T-helper 17 cell (primary cell): ENCODE measurements at regions not wholly inside any gene's neighbourhood (a gene's known extent, or its start where the extent isn't known, plus 50 kb on each side); places are given as distances from the start of the nearest gene placed in this dataset.
"Not testable (repeated sequence)": the region's sequence is repeated elsewhere in the genome, so short reads cannot be mapped to it uniquely, and the experiment has no call there.

Experiments used
- ATAC-seq: fragments of 150-1000 bp; cut with Tn5 transposase; 2 replicates; pipeline ENCODE4 v1.10.0; 2021; ENCODE audit warnings: mild to moderate bottlenecking, moderate library complexity
- DNase-seq, 3 donors: peaks; one replicate each; pipeline versions ENCODE4 v3.0.0 to v3.0.0-alpha.2; 2020 to 2021
- H3K9me3 ChIP-seq: one replicate; pipeline ENCODE4 v1.7.0; 2013; ENCODE audit warnings: low read length, mild to moderate bottlenecking; ENCODE audit not compliant: control insufficient read depth, poor library complexity, severe bottlenecking
- H3K27ac Mint-ChIP-seq: one replicate; pipeline ENCODE4 v1.8.0; 2022; ENCODE audit warnings: mild to moderate bottlenecking, moderate library complexity, mixed read lengths
- H3K27me3 Mint-ChIP-seq: one replicate; pipeline ENCODE4 v1.8.0; 2022; ENCODE audit warnings: mixed read lengths
- H3K36me3 Mint-ChIP-seq: one replicate; pipeline ENCODE4 v1.8.0; 2022; ENCODE audit warnings: low read depth, mixed read lengths
- H3K4me1 Mint-ChIP-seq: one replicate; pipeline ENCODE4 v1.8.0; 2022; ENCODE audit warnings: mild to moderate bottlenecking, mixed read lengths
- H3K4me3 Mint-ChIP-seq: one replicate; pipeline ENCODE4 v1.8.0; 2022; ENCODE audit warnings: mild to moderate bottlenecking, moderate library complexity, mixed read lengths

DNA sequence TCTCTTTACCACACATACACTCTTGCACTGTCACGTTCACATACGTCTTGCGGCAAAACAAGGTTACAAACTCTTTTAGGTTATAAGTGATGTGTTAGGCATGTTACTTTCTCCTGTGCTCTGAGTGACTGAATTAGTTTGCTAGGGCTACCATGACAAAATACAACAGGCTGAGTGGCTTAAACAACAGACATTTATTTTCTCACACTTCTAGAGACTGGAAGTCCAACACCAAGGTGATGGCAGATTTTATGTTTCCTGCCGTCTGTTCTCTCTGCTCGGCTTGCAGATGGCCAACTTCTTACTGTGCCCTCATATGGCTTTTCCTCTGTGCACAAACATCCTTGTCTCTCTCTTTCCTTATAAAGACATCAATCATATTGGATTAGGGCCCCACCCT, 1224.3 kb upstream of the TENM3 start:
- H3K4me1 Mint-ChIP-seq, result no peaks in the 10 kb centered on the region
- no peak overlapping the region for H3K4me3 Mint-ChIP-seq
- DNase-seq (no peak), ATAC-seq (no peak)
- no peaks in the 10 kb centered on the region for H3K36me3 Mint-ChIP-seq
- H3K27ac Mint-ChIP-seq, result no peak overlapping the region
- no peaks in the 10 kb centered on the region for H3K9me3 ChIP-seq
- H3K27me3 Mint-ChIP-seq, result no peaks in the 10 kb centered on the region

DNA sequence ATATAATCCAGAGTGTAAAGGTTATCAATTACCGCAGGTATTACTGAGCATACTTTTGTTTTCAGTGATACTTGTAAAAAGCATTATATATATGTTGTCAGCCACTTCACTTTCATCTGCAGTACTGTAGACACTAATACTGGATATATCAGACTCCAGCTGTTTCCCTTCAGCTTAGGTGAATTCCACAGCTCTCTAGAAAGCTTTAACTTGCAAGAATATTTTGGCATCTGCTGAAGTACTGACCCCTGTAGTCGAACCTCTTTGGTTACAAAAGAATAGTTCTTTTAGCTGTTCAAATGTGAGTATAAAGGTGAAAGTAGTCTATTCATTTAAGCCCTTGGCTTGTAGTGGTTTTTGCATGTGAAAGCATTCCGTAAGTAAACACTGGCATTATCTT, 1222.7 kb upstream of the TENM3 start:
- Mint-ChIP-seq H3K4me3 (no peak overlapping the region), H3K36me3 (no peaks in the 10 kb centered on the region), H3K27me3 (no peaks in the 10 kb centered on the region), H3K4me1 (no peaks in the 10 kb centered on the region), H3K27ac (no peak overlapping the region)
- ATAC-seq, result no peak
- no peaks in the 10 kb centered on the region for H3K9me3 ChIP-seq
- no peak for DNase-seq

DNA sequence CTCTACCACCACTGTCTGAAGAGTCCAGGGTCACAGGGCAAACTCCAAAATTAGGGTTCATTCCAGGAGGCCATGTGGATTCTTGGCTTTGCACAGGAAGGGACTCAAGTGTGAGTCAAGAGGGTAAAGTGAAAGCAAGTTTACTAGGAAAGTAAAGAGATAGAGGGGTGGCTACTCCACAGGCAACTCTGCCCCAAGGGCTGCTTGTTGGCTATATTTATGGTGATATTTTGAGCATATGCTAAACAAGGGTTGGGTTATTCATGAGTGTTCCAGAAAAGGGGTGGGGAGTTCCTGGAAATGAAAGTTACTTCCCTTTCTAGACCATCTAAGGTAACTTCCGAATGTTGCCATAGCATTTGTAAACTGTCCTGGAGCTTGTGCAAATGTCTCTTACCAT, 1222.0 kb upstream of the TENM3 start:
- Mint-ChIP-seq H3K4me3 (no peak overlapping the region), H3K27ac (no peak overlapping the region), H3K4me1 (no peaks in the 10 kb centered on the region), H3K27me3 (no peaks in the 10 kb centered on the region), H3K36me3 (no peaks in the 10 kb centered on the region)
- no peaks in the 10 kb centered on the region for H3K9me3 ChIP-seq
- DNase-seq, result no peak
- ATAC-seq, result no peak

DNA sequence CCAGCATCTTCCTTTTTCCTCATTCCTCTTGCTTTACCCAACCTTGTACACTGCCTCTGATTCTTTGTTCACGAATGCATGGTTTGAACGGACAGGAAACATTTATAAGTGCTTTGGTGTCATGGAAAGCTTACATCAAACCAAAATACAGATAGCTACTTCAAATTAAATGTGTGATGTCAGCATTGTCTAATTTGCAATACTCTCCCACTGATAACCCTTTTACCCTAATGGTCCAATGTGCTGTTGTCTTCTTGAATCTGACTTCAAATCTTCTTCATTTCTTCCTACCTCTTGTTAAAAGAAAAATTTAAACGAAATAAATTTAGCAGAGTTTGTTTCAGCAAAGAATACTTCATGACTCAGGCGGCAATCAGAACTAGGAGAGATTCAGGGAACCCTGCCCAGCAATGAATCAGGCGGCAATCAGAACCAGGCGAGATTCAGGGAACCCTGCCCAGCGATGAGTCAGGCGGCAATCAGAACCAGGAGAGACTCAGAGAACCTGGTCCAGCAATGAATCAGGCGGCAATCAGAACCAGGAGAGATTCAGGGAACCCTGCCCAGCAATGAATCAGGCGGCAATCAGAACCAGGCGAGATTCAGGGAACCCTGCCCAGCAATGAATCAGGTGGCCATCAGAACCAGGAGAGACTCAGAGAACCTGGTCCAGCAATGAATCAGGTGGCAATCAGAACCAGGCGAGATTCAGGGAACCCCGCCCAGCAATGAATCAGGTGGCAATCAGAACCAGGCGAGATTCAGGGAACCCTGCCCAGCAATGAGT, 1212.9 kb upstream of the TENM3 start:
- not testable (repeated sequence) for H3K27ac Mint-ChIP-seq, ATAC-seq

DNA sequence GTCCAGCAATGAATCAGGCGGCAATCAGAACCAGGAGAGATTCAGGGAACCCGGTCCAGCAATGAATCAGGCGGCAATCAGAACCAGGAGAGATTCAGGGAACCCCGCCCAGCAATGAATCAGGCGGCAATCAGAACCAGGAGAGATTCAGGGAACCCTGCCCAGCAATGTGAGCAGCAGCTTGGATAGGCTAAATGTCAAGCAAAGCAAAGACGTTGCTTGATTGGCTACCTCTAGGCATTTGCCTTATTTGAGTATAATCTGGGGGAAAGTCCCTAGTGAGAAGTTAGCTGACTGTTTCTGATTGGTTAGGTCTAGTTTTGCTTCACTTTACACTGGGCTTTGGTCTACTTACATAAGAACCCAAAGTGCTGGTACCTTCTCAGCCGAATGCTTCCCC, 1212.2 kb upstream of the TENM3 start:
- no peak for DNase-seq
- H3K9me3 ChIP-seq, result no peaks in the 10 kb centered on the region
- Mint-ChIP-seq H3K27me3 (no peaks in the 10 kb centered on the region), H3K36me3 (no peaks in the 10 kb centered on the region), H3K4me1 (no peaks in the 10 kb centered on the region), H3K4me3 (no peak overlapping the region), H3K27ac (no peak overlapping the region)
- no peak for ATAC-seq

More for the DNA sequence above, 1212.9 kb upstream of the TENM3 start:
- not testable (repeated sequence) for H3K9me3 ChIP-seq, H3K4me1 Mint-ChIP-seq, DNase-seq, H3K4me3 Mint-ChIP-seq, H3K36me3 Mint-ChIP-seq, H3K27me3 Mint-ChIP-seq

DNA sequence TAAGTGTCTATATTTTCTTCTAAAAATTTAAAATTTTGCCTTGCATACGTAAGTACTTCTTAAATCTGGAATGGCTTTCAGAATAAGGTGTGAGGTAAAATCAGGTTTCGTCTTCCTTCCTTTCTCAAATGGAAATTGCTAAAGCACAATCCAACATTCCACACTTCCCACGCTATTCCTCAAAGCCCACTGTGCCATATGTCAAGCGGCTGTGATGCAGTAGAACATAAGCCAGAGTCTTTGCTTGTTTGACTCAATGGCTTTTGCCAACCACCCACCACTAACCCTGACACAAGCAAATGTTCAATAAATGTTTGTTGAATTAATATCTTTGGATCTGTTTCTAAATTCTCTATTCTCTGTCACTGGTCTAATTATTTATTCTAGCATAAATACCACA, 1199.7 kb upstream of the TENM3 start:
- ATAC-seq (no peak), DNase-seq (no peak)
- no peaks in the 10 kb centered on the region for H3K36me3 Mint-ChIP-seq

DNA sequence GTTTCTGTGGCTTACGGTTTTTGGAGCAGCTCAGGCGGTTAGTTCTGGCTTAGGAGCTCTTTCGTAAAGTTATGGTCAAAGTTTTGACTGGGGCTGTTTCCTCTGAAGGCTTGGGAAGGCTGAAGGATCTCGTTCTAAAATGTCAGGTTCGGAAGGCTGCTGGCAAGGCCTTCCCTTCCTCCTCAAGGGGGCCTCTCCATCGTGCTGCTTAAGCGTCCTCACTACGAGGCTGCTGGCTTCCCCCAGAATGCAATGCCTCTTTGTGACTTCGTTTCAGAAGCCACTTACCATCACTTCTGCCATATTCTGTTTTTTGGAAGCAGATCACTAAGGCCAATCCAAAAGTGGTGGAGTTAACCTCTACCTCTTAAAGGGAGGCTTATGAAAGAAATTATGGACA, 1196.4 kb upstream of the TENM3 start:
- ATAC-seq (no peak), DNase-seq (no peak)
- Mint-ChIP-seq H3K27ac (no peak overlapping the region), H3K4me1 (no peaks in the 10 kb centered on the region), H3K27me3 (no peaks in the 10 kb centered on the region), H3K36me3 (no peaks in the 10 kb centered on the region), H3K4me3 (no peak overlapping the region)
- no peaks in the 10 kb centered on the region for H3K9me3 ChIP-seq

More for the DNA sequence above, 1199.7 kb upstream of the TENM3 start:
- no peaks in the 10 kb centered on the region for H3K9me3 ChIP-seq
- Mint-ChIP-seq H3K4me3 (no peak overlapping the region), H3K27me3 (no peaks in the 10 kb centered on the region), H3K27ac (no peak overlapping the region), H3K4me1 (no peaks in the 10 kb centered on the region)

DNA sequence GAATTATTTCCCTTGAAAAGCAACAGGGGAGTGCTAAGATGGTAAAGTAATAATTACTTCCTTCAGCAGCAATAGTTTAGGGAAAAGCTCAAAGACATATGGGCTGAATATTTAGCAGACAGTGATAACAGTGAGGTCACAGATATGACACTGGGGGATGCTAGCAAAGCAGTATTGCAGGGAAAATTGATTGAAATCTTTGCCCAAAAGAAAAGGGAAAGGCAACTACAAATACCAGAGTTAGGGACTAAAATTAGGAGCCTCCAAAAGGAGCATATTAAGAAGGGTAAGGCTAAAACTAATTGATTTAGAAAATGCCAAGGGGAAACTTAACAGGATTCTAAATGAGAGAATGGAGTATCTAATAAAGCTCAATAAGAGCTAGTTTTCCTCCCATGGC, 1191.3 kb upstream of the TENM3 start:
- no peak for DNase-seq
- no peak for ATAC-seq
- Mint-ChIP-seq H3K36me3 (no peaks in the 10 kb centered on the region), H3K27ac (no peak overlapping the region), H3K27me3 (no peaks in the 10 kb centered on the region), H3K4me3 (no peak overlapping the region), H3K4me1 (no peaks in the 10 kb centered on the region)
- no peaks in the 10 kb centered on the region for H3K9me3 ChIP-seq

DNA sequence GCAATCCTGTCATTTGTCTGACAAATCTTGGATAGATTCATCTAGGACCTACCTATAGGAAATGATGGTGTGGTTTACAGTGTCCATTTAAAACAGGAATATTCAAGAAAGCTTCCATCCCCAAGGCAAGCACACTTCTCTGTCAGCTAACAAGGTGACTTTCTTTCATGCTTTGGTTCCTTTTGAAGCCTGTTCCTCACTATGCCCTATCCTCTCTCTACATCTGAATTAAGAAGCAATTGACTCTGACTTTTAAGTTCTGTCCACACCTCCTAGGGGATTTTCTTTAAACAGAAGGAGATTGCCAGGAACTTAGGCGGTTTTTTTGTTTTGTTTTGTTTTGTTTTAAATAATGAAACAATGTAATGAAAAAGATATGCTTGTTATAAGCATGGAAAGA, 1181.4 kb upstream of the TENM3 start:
- Mint-ChIP-seq H3K36me3 (no peaks in the 10 kb centered on the region), H3K27me3 (no peaks in the 10 kb centered on the region)

DNA sequence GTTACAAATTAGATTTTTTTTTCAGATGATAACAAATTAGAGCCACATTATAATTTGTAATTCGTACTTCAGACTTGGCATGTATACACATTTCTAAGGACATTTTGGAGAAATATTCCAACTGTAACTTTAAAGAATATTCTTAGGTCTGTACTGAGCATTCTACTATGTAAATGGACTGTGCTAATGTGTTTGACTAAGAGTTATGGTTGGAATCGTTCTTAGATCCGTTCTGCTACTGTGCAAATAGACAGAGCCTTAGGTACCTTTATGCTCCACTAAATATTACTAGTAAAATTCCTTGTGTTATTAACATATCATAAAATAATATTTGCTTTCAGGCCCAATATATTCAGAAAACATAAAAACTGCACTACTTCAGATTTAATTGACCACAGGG, 1180.0 kb upstream of the TENM3 start:
- no peaks in the 10 kb centered on the region for H3K4me1 Mint-ChIP-seq
- no peaks in the 10 kb centered on the region for H3K36me3 Mint-ChIP-seq
- no peak for DNase-seq
- H3K9me3 ChIP-seq, result no peaks in the 10 kb centered on the region
- H3K4me3 Mint-ChIP-seq, result no peak overlapping the region
- no peak for ATAC-seq
- H3K27me3 Mint-ChIP-seq, result no peaks in the 10 kb centered on the region
- no peak overlapping the region for H3K27ac Mint-ChIP-seq

More for the DNA sequence above, 1181.4 kb upstream of the TENM3 start:
- ATAC-seq (no peak), DNase-seq (no peak)
- no peaks in the 10 kb centered on the region for H3K9me3 ChIP-seq
- H3K27ac Mint-ChIP-seq, result no peak overlapping the region
- no peak overlapping the region for H3K4me3 Mint-ChIP-seq
- H3K4me1 Mint-ChIP-seq, result no peaks in the 10 kb centered on the region

DNA sequence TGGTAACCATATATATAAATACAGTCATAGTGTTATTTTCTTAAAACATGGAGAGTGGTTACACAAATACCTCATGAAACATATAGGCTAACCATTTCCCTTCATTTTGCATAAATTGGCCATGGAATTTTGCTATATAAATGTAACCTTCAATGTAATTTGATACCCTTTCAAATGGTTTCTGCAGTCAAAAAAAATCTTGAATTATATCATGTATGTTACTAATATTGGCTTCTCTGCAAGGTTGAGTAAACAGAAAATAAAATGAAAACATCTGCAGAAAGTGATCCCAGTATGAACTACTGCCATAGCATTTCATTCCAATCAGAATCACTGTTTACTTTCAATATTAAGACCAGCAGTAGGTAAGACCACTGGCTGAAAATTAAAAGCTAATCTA, 1165.9 kb upstream of the TENM3 start:
- Mint-ChIP-seq H3K27me3 (no peaks in the 10 kb centered on the region), H3K36me3 (no peaks in the 10 kb centered on the region), H3K4me1 (no peaks in the 10 kb centered on the region), H3K27ac (no peak overlapping the region), H3K4me3 (no peak overlapping the region)
- no peaks in the 10 kb centered on the region for H3K9me3 ChIP-seq
- DNase-seq, result no peak
- ATAC-seq, result no peak

DNA sequence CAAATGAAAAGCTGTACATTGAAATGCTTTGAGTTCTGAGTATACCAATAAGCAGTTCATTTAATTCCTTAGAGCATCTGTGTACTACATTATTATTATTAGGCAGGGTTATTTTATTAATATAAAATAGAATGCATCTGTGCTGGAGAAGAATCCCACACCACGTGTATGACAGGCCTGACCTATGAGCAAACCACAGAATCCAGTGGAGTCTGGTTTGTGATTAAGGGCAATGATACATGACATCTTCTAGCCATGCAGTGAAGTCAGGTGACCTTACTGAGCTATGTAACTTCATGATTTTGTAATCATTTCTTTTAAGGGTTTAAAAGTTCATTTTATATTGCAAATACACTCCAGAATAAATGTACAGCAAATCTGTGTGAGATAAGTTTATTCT, 1165.0 kb upstream of the TENM3 start:
- no peaks in the 10 kb centered on the region for H3K36me3 Mint-ChIP-seq
- H3K9me3 ChIP-seq, result no peaks in the 10 kb centered on the region
- no peak overlapping the region for H3K4me3 Mint-ChIP-seq
- ATAC-seq (no peak), DNase-seq (no peak)
- no peaks in the 10 kb centered on the region for H3K4me1 Mint-ChIP-seq
- H3K27ac Mint-ChIP-seq, result no peak overlapping the region
- no peaks in the 10 kb centered on the region for H3K27me3 Mint-ChIP-seq

DNA sequence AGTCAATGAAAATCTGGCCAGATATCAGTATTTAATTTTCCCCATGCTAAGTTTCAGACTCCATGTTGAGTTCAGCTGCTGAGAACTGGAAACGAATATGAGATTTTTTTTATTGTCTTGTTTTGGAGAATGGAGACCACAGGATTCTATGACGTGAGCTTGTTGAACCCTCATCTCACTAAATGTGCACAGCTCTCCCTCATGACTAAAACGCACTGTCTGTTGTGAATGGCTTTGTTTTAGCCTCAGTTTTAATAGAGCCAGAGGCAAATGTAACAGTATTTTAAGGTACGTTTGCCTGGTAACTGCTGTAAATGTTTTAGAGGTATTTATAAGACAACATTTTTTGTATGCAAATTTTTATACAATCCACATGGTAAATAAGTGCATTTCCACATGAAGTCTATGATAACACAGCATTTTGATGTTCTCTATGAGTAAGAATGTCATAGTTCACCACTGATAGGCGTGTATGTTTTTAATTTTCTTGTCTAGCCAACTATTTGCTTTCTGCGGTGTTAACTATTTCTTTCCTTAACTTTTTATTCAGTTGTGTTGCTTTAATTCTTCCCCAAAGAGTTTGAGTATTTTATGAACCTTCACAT, 1159.3 kb upstream of the TENM3 start:
- H3K36me3 Mint-ChIP-seq, result no peaks in the 10 kb centered on the region
- no peak overlapping the region for H3K4me3 Mint-ChIP-seq
- H3K27me3 Mint-ChIP-seq, result no peaks in the 10 kb centered on the region
- H3K9me3 ChIP-seq, result no peaks in the 10 kb centered on the region
- no peak overlapping the region for H3K27ac Mint-ChIP-seq
- DNase-seq (no peak), ATAC-seq (no peak)
- H3K4me1 Mint-ChIP-seq, result no peaks in the 10 kb centered on the region

DNA sequence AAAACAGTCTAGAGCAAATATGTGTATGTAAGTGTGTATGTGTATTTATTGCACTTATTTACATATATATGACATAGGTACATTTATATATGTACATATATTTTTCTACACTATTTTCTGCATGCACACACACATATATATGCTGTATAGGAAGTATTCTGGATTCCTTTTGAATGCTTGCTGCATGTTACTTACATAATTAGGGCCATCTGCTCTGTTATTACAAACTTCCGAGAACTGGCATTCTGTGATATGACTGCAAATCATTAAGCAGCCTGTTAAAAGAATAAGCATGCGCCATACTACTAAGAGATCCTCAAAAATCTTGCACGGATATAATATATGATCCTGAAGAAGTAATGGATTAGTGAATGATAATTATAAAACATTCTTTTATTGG, 1157.6 kb upstream of the TENM3 start:
- H3K27ac Mint-ChIP-seq, result no peak overlapping the region
- H3K4me3 Mint-ChIP-seq, result no peak overlapping the region
- H3K9me3 ChIP-seq, result no peaks in the 10 kb centered on the region
- H3K27me3 Mint-ChIP-seq, result no peaks in the 10 kb centered on the region
- DNase-seq (no peak), ATAC-seq (no peak)
- no peaks in the 10 kb centered on the region for H3K36me3 Mint-ChIP-seq
- no peaks in the 10 kb centered on the region for H3K4me1 Mint-ChIP-seq
